ENCODE measurements at regions not wholly inside any gene's neighbourhood (a gene's known extent, or its start where the extent isn't known, plus 50 kb on each side); places are given as distances from the start of the nearest gene placed in this dataset.
"Not testable (repeated sequence)": the region's sequence is repeated elsewhere in the genome, so short reads cannot be mapped to it uniquely, and the experiment has no call there.

DNA sequence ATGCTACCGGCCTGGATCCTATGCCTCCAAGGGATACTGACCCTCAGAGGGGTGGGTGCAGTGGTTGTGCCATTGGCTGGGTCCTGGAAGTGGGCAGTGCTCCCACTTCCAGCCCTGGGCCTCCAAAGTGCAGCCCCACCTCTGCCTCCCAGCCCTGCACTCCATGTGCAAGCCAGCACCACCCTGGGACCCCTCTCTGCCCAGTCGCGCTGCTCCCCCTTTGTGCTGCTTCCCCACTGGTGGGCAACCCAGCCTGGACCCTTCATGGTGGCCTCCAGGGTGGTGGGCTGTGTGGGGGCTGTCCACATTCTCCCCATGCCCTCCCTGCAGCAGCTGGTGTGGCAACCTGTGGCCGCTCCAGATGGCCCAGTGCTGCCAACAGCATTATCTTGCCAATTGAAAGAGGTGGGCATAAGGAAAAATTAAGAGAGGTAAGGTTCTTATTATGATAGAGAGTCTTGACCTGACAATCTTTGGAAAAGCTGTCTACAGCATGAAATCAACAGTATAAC is 309.7 kb downstream of the GUCY2F start:
- no peak for DNase-seq (ENCODE audit: low spot score)

DNA sequence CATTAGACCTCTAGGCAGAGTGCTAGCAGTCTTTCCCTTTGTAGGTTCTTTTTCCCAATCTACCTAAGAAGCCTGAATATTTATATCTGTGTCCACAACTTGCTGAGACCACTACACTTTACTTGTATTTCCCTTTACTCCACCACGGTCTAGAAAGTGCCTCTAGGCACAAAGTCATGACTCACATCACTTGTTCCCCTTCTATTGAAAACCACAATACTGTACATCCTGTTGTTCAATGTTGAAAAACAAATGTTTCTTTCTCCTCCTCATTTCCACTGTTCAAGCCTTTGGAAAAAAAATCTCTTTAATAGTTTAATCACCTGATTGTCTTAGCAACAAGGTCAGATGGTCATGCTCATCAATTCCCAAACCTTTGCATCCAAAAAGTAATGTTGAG is 326.7 kb downstream of the GUCY2F start:
- no peak for DNase-seq (ENCODE audit: low spot score)

DNA sequence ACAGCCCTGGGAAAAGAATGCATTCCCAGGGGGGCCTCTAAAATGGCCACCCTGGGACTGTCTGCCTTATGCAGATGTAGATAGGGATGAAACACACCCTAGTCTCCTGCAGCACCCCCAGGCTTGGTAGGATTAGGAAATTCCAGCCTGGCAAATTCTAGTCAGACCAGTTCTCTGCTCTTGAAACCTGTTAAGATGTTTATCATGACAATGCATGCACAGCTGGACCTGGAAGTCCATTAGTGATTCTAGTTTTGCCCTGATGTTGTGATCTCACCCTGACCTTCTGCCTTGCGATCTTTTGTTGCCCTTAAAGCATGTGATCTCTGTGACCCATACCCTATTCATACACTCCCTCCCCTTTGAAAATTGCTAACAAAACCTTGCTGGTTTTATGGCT is 337.7 kb downstream of the GUCY2F start:
- DNase-seq (ENCODE audit: low spot score): not testable (repeated sequence)

DNA sequence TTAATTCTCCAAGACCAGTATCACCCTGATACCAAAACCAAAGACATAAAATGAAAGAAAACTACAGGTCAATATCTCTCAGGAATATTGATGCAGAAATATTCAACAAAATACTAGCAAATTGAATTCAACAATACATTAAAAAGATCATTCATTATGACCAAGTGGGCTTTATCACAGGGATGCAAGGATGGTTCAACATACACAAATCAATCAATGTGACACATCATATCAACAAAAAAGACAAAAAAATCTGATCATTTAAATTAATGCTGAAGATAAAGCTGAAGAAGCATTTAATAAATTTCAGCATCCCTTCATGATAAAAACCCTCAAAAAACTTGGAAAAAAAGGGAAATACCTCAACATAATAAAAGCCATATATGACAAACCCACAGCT is 341.4 kb downstream of the GUCY2F start:
- DNase-seq (ENCODE audit: low spot score): no peak

DNA sequence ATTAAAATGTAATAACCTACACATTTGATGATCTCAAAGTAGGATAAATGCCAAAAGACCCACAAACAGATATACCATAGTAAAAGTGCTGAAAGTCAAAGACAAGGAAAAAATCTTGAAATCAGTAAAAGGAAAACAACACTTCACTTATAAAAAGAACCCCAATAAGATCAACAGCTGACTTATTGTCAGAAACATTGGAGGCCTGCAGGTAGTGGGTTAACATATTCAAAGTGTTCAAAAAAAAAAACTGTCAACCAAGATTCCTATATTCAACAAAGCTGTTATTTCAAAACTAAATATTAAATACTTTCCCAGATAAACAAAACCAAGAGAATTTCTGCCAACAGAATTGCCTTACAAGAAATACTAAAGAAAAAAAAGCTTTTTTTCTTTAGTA is 347.1 kb downstream of the GUCY2F start:
- DNase-seq (ENCODE audit: low spot score): no peak

DNA sequence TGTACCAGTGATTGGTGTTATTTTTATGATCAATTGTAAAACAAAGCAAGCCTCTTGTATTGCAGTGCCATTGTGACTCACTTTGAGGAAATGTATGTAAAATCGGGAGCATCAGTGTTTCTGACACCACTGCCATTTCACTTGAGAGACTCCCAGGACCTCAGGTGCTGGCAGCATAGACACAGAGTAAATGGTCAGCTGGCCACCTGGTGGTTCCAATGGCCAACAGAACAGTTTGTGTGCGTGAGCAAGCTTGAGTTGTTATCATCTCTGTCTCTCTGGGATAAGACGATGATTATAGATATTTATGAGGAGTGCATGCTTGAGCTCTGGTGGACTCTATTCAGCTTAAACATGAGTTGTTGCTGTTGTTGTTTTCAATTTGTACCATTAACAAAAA is 356.6 kb downstream of the GUCY2F start:
- no peak for DNase-seq (ENCODE audit: low spot score)

DNA sequence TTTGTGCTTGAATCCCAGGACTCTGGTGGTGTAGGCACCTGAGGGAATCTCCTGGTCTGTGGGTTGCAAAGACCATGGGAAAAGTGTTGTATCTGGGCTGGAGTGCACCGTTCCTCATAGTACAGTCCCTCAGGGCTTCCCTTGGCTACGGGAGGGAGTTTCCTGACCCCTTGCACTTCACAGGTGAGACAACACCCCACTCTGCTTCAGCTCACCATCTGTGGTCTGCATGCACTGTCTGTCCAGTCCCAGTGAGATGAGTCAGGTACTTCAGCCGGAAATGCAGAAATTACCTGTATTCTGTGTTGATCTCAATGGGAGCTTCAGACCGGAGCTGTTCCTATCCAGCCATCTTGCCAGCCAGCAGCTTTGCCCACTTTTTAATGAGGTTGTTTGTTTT is 353.0 kb upstream of the IRS4 start:
- no peak for DNase-seq (ENCODE audit: low spot score)

DNA sequence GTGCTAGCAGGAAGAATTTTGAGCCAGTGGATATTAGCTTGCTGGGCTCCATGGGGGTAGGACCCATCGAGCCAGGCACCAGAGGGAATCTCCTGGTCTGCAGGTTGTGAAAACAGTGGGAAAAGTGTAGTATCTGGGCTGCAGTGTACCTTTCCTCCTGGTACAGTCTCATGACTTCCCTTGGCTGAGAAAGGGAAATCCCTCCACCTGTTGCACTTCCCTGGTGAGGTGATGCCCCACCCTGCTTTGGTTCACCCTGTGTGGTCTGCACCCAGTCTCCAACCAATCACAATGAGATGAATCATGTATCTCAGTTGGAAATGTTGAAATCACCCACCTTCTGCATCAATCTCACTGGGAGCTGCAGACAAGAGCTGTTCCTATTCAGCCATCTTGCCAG is 341.4 kb upstream of the IRS4 start:
- no peak for DNase-seq (ENCODE audit: low spot score)

DNA sequence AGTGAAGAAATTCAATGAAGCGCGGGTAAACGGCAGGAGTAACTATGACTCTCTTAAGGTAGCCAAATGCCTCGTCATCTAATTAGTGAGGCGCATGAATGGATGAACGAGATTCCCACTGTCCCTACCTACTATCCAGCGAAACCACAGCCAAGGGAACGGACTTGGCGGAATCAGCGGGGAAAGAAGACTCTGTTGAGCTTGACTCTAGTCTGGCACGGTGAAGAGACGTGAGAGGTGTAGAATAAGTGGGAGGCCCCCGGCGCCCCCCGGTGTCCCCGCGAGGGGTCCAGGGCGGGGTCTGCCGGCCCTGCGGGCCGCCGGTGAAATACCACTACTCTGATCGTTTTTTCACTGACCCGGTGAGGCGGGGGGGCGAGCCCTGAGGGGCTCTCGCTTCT is 317.8 kb upstream of the IRS4 start:
- not testable (repeated sequence) for DNase-seq (ENCODE audit: low spot score)

DNA sequence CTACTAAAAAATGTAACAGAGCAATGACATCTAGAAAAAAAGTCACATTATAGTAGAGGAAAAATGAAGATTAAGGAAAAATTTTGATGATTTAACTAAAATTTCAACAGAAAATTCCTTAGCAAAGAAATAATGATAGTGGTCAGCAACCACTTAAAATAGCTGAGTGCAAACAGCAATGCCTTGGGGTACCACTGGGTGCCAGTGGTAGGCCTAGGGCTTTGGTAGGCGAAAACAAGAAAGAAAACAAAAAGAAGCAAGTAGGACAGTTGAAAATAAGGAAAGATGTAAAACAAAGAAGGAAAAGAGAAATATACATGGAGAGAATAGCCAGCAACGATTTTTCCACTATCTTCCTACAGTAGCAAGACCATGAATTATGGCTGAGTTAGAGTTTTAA is 313.5 kb upstream of the IRS4 start:
- DNase-seq (ENCODE audit: low spot score): no peak

DNA sequence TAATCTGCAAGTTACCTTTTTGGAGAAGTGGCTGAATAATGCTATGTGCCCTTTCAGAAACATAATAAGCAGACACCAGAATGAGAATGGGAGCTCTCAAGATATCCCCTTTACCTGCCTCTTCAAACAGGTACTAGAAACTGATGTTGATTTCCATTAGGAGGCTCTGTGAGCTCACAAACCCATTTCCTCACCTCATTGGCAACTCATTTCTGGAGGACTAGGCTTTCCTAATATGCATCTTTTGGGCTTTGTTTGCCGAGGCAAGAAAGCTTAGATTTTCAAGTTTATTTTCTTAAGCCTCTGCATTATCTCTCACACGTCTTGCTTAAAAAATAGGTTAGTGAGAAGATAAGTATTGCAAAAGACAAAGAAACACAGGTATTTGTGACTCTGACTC is 313.1 kb upstream of the IRS4 start:
- DNase-seq (ENCODE audit: low spot score): no peak

DNA sequence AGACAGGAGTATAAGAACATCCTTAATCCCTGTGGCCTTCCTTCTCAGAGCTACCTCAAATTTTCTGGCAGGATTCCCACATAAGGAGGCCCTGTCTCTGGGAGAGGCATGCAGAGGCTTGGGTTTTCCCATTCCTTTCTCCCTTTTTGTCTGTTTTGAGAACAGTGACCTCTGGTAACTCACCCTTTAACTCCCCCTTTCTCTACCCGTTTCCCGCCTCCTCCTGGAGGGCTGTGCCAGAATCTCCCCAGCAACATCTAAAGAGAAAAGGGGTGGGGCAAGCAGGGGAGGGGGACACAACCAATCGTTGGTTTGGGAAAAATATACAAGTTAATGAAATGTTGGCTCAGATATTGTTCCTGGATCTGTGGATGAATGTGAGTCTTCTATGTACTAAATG is 303.7 kb upstream of the IRS4 start:
- no peak for DNase-seq (ENCODE audit: low spot score)

DNA sequence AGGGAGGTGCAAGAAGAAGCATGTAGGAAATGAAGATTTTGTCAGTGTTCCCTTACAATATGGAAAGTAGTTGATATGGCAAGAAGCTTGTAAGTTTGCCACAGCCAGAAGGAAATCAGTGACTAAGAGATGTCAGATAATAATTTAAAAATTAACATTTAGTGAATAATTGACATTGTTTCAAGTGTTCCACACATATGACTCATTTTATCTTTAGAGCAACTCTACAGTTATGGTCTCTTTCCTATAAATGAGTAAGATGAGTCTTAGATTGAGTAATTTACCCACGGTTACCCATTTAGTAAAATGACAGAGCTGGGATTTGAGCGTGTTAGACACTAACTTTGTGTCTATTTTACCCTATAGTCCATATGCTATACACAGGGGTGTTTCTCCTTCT is 300.3 kb upstream of the IRS4 start:
- no peak for DNase-seq (ENCODE audit: low spot score)

DNA sequence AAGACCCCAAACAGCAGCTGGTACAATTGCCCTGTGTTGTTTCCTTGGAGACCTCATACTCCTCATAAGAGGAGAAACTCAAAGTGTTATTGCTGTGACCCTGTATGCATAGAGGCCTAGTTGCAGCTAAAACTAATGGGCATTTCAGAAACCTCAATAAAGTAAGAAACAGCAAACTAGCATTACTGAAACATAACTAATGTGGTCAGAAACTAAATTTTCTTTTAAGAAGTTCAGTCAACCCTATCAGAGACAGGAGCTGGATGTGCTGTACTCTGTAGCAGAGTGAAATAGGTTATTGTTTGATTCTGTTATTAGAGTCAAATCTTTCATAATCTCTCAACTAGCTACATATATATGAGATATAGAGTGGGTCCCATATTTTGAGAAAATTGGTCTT is 257.5 kb upstream of the IRS4 start:
- DNase-seq (ENCODE audit: low spot score): no peak

DNA sequence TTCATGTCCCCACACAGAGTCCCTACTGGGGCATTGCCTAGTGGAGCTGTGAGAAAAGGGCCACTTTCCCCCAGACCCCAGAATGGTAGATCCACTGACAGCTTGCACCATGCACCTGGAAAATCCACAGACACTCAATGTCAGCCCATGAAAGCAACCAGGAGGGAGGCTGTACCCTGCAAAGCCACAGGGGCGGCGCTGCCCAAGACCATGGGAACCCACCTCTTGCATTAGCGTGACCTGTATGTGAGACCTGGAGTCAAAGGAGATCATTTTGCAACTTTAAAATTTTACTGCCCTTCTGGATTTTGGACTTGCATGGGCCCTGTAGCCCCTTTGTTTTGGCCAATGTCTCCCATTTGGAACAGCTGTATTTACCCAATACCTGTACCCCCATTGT is 236.5 kb upstream of the IRS4 start:
- DNase-seq (ENCODE audit: low spot score): not testable (repeated sequence)

DNA sequence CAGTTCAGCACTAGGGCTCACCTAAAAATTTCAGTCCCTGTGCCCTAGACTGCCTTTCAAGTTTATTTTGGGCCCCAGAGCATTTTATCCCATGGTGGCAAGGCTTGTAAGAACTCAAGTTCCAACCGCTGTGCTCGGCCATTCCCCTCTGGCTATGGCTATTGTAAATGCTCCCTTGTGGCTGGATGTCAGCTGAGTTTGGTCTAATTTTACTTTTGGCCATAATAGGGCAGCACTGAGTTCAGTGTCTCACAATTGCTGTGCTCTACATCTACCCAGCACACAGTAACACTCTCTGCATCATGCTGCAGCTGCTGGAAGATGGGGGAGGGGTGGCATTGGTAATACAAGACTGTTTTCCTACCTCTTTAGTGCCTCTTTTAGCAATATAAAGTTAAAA is 210.8 kb upstream of the IRS4 start:
- DNase-seq (ENCODE audit: low spot score): no peak

DNA sequence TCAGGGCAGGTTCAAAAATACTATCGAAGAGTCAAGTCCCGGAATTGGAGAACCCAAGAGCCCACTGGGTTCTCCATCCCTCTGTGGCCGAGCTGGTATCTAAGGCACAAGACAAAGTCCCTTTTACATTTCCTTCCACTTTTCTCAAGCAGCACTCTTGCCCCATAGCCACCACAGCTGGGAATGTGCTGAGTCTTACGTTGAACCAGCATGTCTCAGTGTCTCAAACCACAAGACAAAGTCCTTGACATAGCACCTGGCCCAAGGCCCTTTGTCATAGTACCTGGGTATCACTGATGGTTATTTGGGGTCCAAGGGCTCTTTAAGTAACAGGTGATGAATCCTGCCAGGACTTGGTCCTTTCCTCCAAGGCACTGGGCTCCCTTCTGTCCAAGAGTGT is 210.2 kb upstream of the IRS4 start:
- DNase-seq (ENCODE audit: low spot score): no peak

DNA sequence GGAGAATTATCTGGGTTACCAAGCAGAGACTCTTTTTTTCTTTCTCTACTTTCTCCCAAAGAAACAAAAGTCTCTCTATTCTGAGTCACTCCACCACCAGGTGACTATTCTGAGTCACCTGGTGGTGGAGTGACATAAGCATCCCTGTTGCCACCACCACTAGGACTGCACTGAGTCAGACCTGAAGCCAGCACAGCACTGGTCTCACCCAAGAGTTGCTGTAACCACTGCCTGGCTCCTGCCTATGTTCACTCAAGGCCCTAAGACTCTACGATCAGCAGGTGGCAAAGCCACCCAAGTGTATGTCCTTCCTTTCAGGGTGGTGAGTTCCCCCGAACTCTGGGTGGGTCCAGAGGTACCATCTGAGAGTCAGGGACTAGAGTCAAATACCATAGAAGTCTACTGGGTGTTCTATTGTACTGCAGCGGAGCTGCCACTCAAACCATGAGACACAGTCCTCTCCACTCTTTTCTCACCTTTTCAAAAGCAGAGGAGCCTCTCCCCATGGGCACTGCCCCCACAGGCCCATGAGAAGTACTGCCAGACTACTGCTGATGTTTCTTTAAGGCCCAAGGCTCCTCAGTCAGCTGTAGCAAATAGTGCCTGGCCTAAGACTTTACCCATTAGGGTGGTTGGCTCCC is 209.6 kb upstream of the IRS4 start:
- no peak for DNase-seq (ENCODE audit: low spot score)

DNA sequence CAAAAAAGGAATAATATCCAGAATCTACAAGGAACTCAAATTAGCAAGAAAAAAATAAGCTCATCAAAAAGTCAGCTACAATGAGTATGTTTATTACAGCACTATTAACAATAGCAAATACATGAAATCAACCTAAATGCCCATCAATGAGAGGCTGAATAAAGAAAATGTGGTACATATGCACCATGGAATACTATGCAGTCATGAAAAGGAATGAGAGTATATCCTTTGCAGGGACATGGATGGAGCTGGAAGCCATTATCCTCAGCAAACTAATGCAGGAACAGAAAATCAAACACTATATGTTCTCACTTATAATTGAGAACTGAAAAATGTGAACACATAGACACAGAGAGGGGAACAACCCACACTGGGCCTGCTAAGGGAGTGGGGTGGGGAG is 178.4 kb upstream of the IRS4 start:
- no peak for DNase-seq (ENCODE audit: low spot score)

DNA sequence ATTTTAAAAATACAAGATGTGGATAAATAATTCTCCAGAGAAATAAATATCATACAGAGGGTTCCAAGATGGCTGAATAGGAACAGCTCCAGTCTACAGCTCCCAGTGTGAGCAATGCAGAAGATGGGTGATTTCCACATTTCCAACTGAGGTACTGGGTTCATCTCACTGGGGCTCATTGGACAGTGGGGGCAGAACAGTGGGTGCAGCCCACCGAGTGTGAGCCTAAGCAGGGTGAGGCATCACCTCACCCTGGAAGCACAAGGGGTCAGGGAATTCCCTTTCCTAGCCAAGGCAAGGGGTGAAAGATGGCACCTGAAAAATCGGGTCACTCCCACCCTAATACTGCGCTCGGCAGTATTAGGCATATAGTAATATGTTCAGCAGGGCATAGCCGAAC is 167.5 kb upstream of the IRS4 start:
- DNase-seq (ENCODE audit: low spot score): not testable (repeated sequence)

DNA sequence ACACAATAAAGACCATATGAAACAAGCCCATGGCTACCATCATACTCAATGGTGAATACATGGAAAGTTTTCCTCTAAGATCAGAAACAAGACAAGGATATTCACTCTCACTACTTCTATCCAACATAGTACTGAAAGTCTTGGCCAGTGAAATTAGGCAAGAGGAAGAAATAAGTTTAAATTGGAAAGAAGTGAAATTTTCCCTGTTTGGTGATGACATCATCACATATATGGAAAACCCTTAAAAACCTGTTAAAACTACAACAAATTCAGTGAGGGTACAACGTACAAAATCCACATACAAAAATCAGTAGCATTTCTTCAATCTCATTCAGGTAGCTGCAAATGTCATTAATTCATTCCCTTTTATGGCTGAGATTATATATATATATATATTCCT is 164.0 kb upstream of the IRS4 start:
- DNase-seq (ENCODE audit: low spot score): no peak

DNA sequence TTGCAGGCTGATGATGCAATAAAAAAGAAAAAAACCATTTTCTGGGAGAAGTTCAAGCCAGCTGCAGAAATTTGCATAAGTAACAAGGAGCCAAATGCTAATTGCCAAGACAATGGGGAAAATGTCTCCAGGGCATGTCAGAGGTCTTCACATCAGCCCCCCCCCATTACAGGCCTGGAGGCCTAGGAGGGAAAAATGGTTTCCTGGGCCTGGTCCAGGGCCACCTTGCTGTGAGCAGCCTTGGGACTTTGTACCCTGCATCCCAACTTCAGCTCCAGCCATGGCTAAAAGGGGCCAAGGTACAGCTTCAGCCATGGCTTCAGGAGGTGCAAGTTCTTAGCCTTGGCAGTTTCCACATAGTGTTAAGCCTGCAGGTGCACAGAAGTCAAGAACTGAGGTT is 160.0 kb upstream of the IRS4 start:
- DNase-seq (ENCODE audit: low spot score): not testable (repeated sequence)

DNA sequence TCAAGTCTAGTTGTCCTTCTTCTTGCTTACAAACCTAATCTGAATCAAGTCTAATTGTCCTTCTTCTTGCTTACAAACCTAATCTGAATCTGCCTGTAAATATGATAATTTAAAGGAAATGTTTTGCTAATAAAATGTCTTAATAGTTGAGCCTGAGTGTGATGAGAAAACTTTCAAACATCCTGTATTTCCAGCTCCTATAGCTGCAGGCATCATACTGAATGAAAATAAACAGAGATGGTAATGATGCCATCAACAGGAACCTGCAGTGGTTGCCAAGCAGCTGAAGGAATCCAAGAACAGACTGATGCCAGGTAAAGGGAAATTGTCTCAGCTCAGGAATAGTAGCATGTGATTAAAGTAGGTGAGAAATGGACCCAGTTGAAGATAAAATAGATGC is 156.1 kb upstream of the IRS4 start:
- DNase-seq (ENCODE audit: low spot score): no peak

DNA sequence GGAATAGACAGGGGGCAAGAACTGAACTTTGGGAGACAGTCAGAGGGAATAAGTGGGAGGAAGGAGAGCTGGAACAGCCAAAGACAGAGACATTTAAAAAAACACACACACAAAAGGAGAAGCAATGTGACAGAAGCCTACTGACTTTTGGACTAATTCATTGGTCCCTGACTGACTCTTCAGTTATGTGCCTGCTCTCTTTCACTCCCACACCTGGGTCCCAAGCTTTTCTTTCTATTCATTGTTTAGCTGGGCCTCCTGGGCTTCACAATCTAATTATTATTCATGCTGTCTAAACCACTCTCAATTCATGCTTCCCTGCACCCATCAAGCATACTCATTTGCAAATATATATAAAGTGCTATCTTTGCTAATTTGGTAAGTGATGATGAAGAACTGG is 139.2 kb upstream of the IRS4 start:
- no peak for DNase-seq (ENCODE audit: low spot score)

DNA sequence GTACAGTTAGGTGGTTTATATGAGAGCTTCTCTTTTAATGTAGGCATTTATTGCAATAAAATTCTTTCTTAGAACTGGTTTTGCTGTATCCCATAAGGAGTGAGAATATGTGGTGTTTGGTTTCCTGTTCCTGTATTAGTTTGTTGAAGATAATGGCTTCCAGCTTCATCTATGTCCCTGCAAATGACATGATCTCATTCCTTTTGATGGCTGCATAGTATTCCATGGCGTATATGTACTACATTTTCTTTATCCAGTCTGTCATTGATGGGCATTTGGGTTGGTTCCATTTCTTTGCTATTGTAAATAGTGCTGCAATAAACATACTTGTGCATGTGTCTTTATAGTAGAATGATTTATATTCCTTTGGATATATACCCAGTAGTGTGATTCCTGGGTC is 106.7 kb upstream of the IRS4 start:
- DNase-seq (ENCODE audit: low spot score): not testable (repeated sequence)
